Colonic mucosa (tissue), 4 donors: ENCODE measurements at regions not wholly inside any gene's neighbourhood (a gene's known extent, or its start where the extent isn't known, plus 50 kb on each side); places are given as distances from the start of the nearest gene placed in this dataset.
"Not testable (repeated sequence)": the region's sequence is repeated elsewhere in the genome, so short reads cannot be mapped to it uniquely, and the experiment has no call there.

Source experiments
- DNase-seq: peaks from one replicate; pipeline ENCODE4 v3.0.0-alpha.2; 2020
- H3K27ac ChIP-seq: fragments of 200-600 bp; one replicate; pipeline ENCODE4 v1.8.0; 2021
- H3K27me3 ChIP-seq: fragments of 200-600 bp; one replicate; pipeline ENCODE4 v1.8.0; 2021
- H3K36me3 ChIP-seq: fragments of 200-600 bp; one replicate; pipeline ENCODE4 v1.8.0; 2021
- H3K4me1 ChIP-seq: fragments of 200-600 bp; one replicate; pipeline ENCODE4 v1.8.0; 2021; ENCODE audit warnings: mild to moderate bottlenecking
- H3K4me3 ChIP-seq: fragments of 200-600 bp; one replicate; pipeline ENCODE4 v1.8.0; 2021
- H3K9ac ChIP-seq, 2 donors: one replicate each; pipeline ENCODE4 v1.7.0; 2013; ENCODE audit warnings: control low read depth in 2 of 2, low read depth in 2 of 2, low read length in 2 of 2
- H3K9me3 ChIP-seq: fragments of 200-600 bp; one replicate; pipeline ENCODE4 v1.8.0; 2021
- intact Hi-C: fragments of 100-400 bp; cut with DNase I; formaldehyde crosslinking; loops from one replicate; pipeline ENCODE4 v1.14.1; 2022
- TF ChIP-seq, protein P1 (sequence below): fragments of 200-600 bp; IDR thresholded peaks from one replicate; pipeline ENCODE4 v1.8.0; 2022; ENCODE audit warnings: antibody characterized with exemption, mild to moderate bottlenecking
- donor health status: healthy.
- donor health status: DM: no; HTN: no; CAD: no.
- donor health status: DM: no; HTN: no; CAD: no.

DNA sequence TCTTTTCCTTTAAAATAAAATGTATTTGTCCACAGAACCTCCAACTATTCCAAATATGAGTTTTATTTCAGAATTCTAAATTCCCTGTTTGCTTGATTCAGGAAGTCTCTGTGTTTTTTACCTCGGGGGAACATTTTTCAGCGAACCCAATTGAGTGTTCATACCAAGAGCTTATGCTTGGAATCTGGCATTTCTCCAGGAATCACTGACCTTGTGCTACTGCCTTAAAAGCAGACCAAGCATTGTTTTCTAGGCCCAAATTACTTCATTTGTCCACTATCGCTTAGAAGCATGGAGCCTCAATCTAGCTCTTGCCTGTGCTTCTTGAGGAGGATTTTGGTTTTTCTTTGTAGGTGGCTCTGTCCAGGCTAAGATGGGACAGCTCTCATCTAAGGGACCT is 59.4 kb downstream of the EBLN1 start:
- DNase-seq: no peak
- no peaks in the 10 kb centered on the region for H3K27me3 ChIP-seq

DNA sequence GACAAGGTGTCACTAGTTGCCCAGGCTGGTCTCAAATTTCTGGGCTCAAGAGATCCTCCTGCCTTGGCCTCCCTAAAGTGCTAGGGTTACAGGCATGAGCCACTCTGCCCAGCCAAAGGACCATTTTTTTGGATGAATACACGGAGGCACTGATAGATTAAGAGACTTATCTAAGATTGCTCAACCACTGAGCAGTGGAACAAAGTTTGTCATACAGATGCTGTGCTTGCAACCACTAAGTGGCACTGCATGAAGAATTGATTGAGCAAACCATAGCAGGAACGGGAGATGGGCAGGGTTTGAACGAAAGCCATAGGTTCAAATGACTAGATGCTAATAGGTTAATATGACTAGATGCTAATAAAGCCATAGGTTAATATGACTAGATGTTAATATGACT is 61.1 kb downstream of the EBLN1 start:
- H3K4me1 ChIP-seq: no peaks in the 10 kb centered on the region
- no peak for DNase-seq
- intact Hi-C loops: no loop called here
- no peak overlapping the region for H3K9ac ChIP-seq
- no peak overlapping the region for H3K27ac ChIP-seq
- H3K36me3 ChIP-seq: no peaks in the 10 kb centered on the region
- H3K27me3 ChIP-seq: no peaks in the 10 kb centered on the region
- H3K9me3 ChIP-seq: no peaks in the 10 kb centered on the region
- TF ChIP-seq, protein P1, sequence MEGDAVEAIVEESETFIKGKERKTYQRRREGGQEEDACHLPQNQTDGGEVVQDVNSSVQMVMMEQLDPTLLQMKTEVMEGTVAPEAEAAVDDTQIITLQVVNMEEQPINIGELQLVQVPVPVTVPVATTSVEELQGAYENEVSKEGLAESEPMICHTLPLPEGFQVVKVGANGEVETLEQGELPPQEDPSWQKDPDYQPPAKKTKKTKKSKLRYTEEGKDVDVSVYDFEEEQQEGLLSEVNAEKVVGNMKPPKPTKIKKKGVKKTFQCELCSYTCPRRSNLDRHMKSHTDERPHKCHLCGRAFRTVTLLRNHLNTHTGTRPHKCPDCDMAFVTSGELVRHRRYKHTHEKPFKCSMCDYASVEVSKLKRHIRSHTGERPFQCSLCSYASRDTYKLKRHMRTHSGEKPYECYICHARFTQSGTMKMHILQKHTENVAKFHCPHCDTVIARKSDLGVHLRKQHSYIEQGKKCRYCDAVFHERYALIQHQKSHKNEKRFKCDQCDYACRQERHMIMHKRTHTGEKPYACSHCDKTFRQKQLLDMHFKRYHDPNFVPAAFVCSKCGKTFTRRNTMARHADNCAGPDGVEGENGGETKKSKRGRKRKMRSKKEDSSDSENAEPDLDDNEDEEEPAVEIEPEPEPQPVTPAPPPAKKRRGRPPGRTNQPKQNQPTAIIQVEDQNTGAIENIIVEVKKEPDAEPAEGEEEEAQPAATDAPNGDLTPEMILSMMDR: no peak
- no peak overlapping the region for H3K4me3 ChIP-seq

More for the DNA sequence above, 59.4 kb downstream of the EBLN1 start:
- Histone ChIP-seq H3K9me3 (no peaks in the 10 kb centered on the region), H3K36me3 (no peaks in the 10 kb centered on the region), H3K4me1 (no peaks in the 10 kb centered on the region), H3K4me3 (no peak overlapping the region), H3K27ac (no peak overlapping the region), H3K9ac (no peak overlapping the region)
- intact Hi-C loops: no loop called here
- TF ChIP-seq, protein P1: no peak

DNA sequence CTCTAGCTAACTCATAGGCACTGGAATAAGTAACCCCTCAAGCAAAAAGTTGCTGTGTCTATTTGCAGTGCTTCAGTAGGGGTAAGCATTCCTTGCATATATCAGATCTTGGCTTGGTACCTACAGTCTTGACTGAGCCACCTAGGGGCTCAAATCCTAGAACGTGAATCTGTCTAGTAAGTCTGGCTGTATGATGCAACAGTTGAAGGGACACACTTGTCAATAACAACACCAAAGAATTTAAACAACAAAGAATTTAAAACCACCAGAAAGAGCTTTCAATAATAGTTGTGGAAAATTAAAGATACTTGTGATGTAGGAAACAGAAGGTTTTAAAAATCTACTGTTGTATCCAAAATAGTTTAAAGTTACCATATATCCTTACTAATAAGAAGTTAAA is 65.4 kb downstream of the EBLN1 start:
- TF ChIP-seq, protein P1: no peak
- no peaks in the 10 kb centered on the region for H3K9me3 ChIP-seq
- no peaks in the 10 kb centered on the region for H3K27me3 ChIP-seq
- H3K4me3 ChIP-seq: no peak overlapping the region
- no peaks in the 10 kb centered on the region for H3K36me3 ChIP-seq
- H3K9ac ChIP-seq: no peak overlapping the region
- DNase-seq: no peak
- intact Hi-C loops: no loop called here
- H3K27ac ChIP-seq: no peak overlapping the region
- no peaks in the 10 kb centered on the region for H3K4me1 ChIP-seq

DNA sequence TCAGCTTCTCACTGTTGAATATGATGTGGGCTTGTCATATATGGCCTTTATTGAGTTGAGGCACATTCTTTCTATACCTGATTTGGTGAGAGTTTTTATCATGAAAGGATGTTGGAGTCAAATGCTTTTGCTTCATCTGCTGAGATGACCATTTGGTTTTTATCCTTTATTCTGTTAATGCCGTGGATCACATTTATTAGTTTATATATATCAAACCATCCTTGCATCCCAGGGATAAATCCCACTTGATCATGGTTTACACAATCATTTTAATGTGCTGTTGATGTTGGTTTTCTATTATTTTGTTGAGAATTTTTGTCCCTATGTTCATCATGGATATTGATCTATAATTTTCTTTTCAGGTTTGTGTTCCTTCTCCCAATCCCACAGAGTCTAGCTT is 67.0 kb downstream of the EBLN1 start:
- no peaks in the 10 kb centered on the region for H3K4me1 ChIP-seq
- H3K4me3 ChIP-seq: no peak overlapping the region
- H3K27ac ChIP-seq: no peak overlapping the region
- H3K36me3 ChIP-seq: no peaks in the 10 kb centered on the region
- no peaks in the 10 kb centered on the region for H3K27me3 ChIP-seq
- DNase-seq: no peak
- H3K9me3 ChIP-seq: no peaks in the 10 kb centered on the region
- intact Hi-C loops: no loop called here
- no peak overlapping the region for H3K9ac ChIP-seq
- TF ChIP-seq, protein P1: no peak

DNA sequence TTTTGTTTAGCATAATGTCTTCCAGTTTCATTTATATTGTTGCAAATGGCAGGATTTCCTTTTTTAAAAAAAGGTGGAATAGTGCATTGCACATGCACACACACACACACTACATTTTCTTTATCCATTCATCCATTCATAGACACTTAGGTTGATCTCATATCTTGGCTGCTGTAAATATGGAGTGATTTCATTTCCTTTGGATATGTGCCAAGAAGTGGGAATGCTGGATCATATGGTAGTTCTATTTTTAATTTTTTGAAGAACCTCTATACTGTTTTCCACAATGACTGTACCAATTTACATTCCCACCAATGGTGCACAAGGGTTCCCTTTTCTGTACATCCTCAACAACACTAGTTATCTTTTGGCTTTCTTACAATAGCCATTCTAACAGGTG is 68.9 kb downstream of the EBLN1 start:
- intact Hi-C loops: no loop called here
- Histone ChIP-seq H3K36me3 (no peaks in the 10 kb centered on the region), H3K4me3 (no peak overlapping the region), H3K4me1 (no peaks in the 10 kb centered on the region), H3K9ac (no peak overlapping the region), H3K27me3 (no peaks in the 10 kb centered on the region), H3K27ac (no peak overlapping the region), H3K9me3 (no peaks in the 10 kb centered on the region)
- no peak for DNase-seq
- TF ChIP-seq, protein P1: no peak

DNA sequence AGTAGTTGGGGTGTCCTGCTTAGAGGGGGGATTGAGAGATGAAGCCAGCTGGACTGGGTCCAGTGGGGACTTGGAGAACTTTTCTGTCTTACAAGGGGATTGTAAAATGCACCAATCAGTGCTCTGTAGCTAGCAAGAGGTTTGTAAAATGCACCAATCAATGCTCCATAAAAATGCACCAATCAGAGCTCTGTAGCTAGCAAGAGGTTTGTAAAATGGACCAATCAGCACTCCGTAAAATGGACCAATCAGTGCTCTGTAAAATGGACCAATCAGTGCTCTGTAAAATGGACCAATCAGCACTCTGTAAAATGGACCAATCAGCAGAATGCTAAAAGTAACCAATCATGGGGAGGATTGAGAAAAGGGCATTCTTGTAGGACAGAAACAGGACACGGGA is 71.9 kb downstream of the EBLN1 start:
- H3K4me1 ChIP-seq, H3K9ac ChIP-seq, H3K9me3 ChIP-seq, H3K27ac ChIP-seq, DNase-seq, H3K4me3 ChIP-seq, H3K36me3 ChIP-seq, H3K27me3 ChIP-seq, intact Hi-C loops: not testable (repeated sequence)
